CD14-positive monocyte (primary cell): ENCODE measurements at regions not wholly inside any gene's neighbourhood (a gene's known extent, or its start where the extent isn't known, plus 50 kb on each side); places are given as distances from the start of the nearest gene placed in this dataset.

Source experiments
- DNase-seq, 3 donors: peaks; one replicate each; pipeline ENCODE4 v3.0.0-alpha.2; 2011 to 2022
- H2AFZ ChIP-seq: 2 replicates; pipeline ENCODE4 v1.6.0; 2012; ENCODE audit warnings: mild to moderate bottlenecking, low read depth, low read length, inconsistent platforms; ENCODE audit not compliant: insufficient read depth, poor library complexity, severe bottlenecking
- H3K27ac ChIP-seq, 2 donors: 1 replicate in 1 of 2; 2 replicates in 1 of 2; pipeline ENCODE4 v1.5.1; 2012 to 2013; ENCODE audit warnings: low read length in 2 of 2, control low read depth in 1 of 2, inconsistent platforms in 1 of 2, low read depth in 1 of 2, mild to moderate bottlenecking in 1 of 2
- H3K27me3 ChIP-seq, 2 donors: one replicate each; pipeline versions ENCODE4 v1.6.0 to v1.6.1; 2011 to 2013; ENCODE audit warnings: low read length in 2 of 2; ENCODE audit not compliant: control insufficient read depth in 2 of 2, insufficient read depth in 2 of 2
- H3K36me3 ChIP-seq, 2 donors: replicated peaks in 1 of 2; 1 replicate in 1 of 2; 2 replicates in 1 of 2; pipeline versions ENCODE4 v1.5.1 to v1.6.1; 2012 to 2013; ENCODE audit warnings: low read length in 2 of 2, control low read depth in 1 of 2, inconsistent platforms in 1 of 2, mild to moderate bottlenecking in 1 of 2; ENCODE audit not compliant: insufficient read depth in 2 of 2, control insufficient read depth in 1 of 2
- H3K4me1 ChIP-seq, 2 donors: 1 replicate in 1 of 2; 2 replicates in 1 of 2; pipeline versions ENCODE4 v1.5.1 to v1.6.1; 2012 to 2013; ENCODE audit warnings: low read length in 2 of 2, control low read depth in 1 of 2, inconsistent platforms in 1 of 2, mild to moderate bottlenecking in 1 of 2, moderate library complexity in 1 of 2; ENCODE audit not compliant: insufficient read depth in 2 of 2, control insufficient read depth in 1 of 2
- H3K4me2 ChIP-seq: replicated peaks from 2 replicates; pipeline ENCODE3; 2012; ENCODE audit warnings: low read length, moderate library complexity, mild to moderate bottlenecking; ENCODE audit not compliant: poor library complexity, severe bottlenecking; ENCODE audit errors: extremely low read depth
- H3K4me3 ChIP-seq, 3 experiments: fragments of 200-600 bp in 1 of 3; sonication (generic) in 1 of 3; replicated peaks in 1 of 3; 1 replicate in 2 of 3; 2 replicates in 1 of 3; pipeline ENCODE4 v1.5.1; 2011 to 2013; ENCODE audit warnings: low read length in 3 of 3, mild to moderate bottlenecking in 3 of 3, control low read depth in 2 of 3, low read depth in 2 of 3, inconsistent platforms in 1 of 3, moderate library complexity in 1 of 3
- H3K79me2 ChIP-seq: 2 replicates; pipeline ENCODE4 v1.6.0; 2012; ENCODE audit warnings: mild to moderate bottlenecking, control low read depth, inconsistent platforms, low read length, moderate library complexity; ENCODE audit not compliant: insufficient read depth
- H3K9ac ChIP-seq: 2 replicates; pipeline ENCODE4 v1.6.0; 2017; ENCODE audit warnings: low read length, mild to moderate bottlenecking; ENCODE audit not compliant: insufficient read depth, poor library complexity, severe bottlenecking
- H3K9me3 ChIP-seq, 2 donors: replicated peaks in 1 of 2; 1 replicate in 1 of 2; 2 replicates in 1 of 2; pipeline versions ENCODE4 v1.5.1 to v1.6.1; 2012 to 2013; ENCODE audit warnings: low read length in 2 of 2, control low read depth in 1 of 2; ENCODE audit not compliant: control insufficient read depth in 1 of 2, insufficient read depth in 1 of 2
- H4K20me1 ChIP-seq: 2 replicates; pipeline ENCODE4 v1.6.0; 2012; ENCODE audit warnings: mild to moderate bottlenecking, low read length, control low read depth, moderate library complexity; ENCODE audit not compliant: insufficient read depth
- H3K27ac Mint-ChIP-seq, 7 donors: one replicate each; pipeline ENCODE4 v1.8.0; 2020; ENCODE audit warnings: mild to moderate bottlenecking in 7 of 7, mixed read lengths in 7 of 7, moderate library complexity in 6 of 7, inconsistent platforms in 2 of 7
- H3K27me3 Mint-ChIP-seq, 3 donors: one replicate each; pipeline ENCODE4 v1.8.0; 2021 to 2022; ENCODE audit warnings: low read depth in 3 of 3, mild to moderate bottlenecking in 3 of 3, mixed read lengths in 3 of 3, moderate library complexity in 3 of 3, inconsistent platforms in 1 of 3
- H3K36me3 Mint-ChIP-seq, 2 donors: one replicate each; pipeline ENCODE4 v1.8.0; 2020; ENCODE audit warnings: mixed read lengths in 2 of 2, inconsistent platforms in 1 of 2, mild to moderate bottlenecking in 1 of 2
- H3K4me1 Mint-ChIP-seq: one replicate; pipeline ENCODE4 v1.8.0; 2020; ENCODE audit warnings: mild to moderate bottlenecking, mixed read lengths
- H3K4me3 Mint-ChIP-seq, 2 donors: one replicate each; pipeline ENCODE4 v1.8.0; 2020; ENCODE audit warnings: mild to moderate bottlenecking in 2 of 2, mixed read lengths in 2 of 2, moderate library complexity in 1 of 2
- H3K9me3 Mint-ChIP-seq, 7 donors: one replicate each; pipeline ENCODE4 v1.8.0; 2020 to 2022; ENCODE audit warnings: mixed read lengths in 7 of 7, mild to moderate bottlenecking in 6 of 7, moderate library complexity in 6 of 7, inconsistent platforms in 2 of 7
- WGBS: methylation state at CpG from one replicate; pipeline ENCODE4 v1.1.5; 2013; ENCODE audit warnings: missing lambda C conversion rate; ENCODE audit not compliant: insufficient coverage; 5-methylcytosine and 5-hydroxymethylcytosine counted together
- intact Hi-C, 2 donors: fragments of 100-400 bp; cut with micrococcal nuclease; formaldehyde crosslinking; loops; one replicate each; pipeline versions ENCODE4 v1.15.0 to v1.15.1; 2023
- TF ChIP-seq, protein P1 (sequence below): fragments of 200-600 bp; IDR thresholded peaks from one replicate; pipeline ENCODE4 v1.8.0; 2022; ENCODE audit warnings: antibody characterized with exemption, mild to moderate bottlenecking

DNA sequence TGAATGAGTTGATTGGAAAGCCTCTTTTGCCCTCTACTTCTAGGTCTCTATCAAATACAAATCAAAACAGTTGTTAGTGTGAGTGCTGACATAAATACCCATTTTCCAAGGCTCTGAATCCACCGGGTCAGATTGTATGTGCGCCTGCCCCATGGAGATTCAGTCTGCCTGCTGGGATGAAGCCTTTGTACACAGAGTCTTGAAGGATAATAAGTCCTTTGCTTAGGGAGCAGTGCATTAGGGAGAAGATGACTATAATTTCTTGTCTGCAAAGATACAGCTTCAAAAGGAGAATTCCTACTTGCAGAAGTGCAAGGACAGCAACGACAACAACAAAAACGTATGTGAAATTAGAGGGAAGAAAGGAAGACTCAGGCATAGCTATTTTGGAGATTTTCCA lies 90.3 kb upstream of the VRK1 start:
- no peak overlapping the region for H3K4me3 ChIP-seq
- H3K9ac ChIP-seq: no peak overlapping the region
- H3K36me3 ChIP-seq: no peaks in the 10 kb centered on the region

GRCh38 chr14:96710060-96710666 lies 87.0 kb upstream of the VRK1 start:
- intact Hi-C loops: no loop called here
- H3K9me3 Mint-ChIP-seq: no peaks in the 10 kb centered on the region
- Histone ChIP-seq H3K9ac (no peak overlapping the region), H3K27ac (no peak overlapping the region), H3K4me3 (no peak overlapping the region), H3K27me3 (no peaks in the 10 kb centered on the region), H3K4me1 (no peaks in the 10 kb centered on the region), H3K4me2 (no peak overlapping the region), H3K79me2 (no peaks in the 10 kb centered on the region), H3K36me3 (no peaks in the 10 kb centered on the region), H4K20me1 (no peaks in the 10 kb centered on the region), H2AFZ (no peak overlapping the region), H3K9me3 (no peaks in the 10 kb centered on the region)
- 94% methylated on average over 8 of the region's 11 CpGs for WGBS
- no peak for DNase-seq
- H3K27ac Mint-ChIP-seq: no peak overlapping the region
- no peaks in the 10 kb centered on the region for H3K36me3 Mint-ChIP-seq
- H3K27me3 Mint-ChIP-seq: peaks cover 9 to 14% (median 10%) of the 10 kb centered on the region in 3 donors
- H3K4me3 Mint-ChIP-seq: no peak overlapping the region
- H3K4me1 Mint-ChIP-seq: peaks cover 5% of the 10 kb centered on the region
- TF ChIP-seq, protein P1, sequence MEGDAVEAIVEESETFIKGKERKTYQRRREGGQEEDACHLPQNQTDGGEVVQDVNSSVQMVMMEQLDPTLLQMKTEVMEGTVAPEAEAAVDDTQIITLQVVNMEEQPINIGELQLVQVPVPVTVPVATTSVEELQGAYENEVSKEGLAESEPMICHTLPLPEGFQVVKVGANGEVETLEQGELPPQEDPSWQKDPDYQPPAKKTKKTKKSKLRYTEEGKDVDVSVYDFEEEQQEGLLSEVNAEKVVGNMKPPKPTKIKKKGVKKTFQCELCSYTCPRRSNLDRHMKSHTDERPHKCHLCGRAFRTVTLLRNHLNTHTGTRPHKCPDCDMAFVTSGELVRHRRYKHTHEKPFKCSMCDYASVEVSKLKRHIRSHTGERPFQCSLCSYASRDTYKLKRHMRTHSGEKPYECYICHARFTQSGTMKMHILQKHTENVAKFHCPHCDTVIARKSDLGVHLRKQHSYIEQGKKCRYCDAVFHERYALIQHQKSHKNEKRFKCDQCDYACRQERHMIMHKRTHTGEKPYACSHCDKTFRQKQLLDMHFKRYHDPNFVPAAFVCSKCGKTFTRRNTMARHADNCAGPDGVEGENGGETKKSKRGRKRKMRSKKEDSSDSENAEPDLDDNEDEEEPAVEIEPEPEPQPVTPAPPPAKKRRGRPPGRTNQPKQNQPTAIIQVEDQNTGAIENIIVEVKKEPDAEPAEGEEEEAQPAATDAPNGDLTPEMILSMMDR: no peak

More for the DNA sequence above, 90.3 kb upstream of the VRK1 start:
- Histone ChIP-seq H2AFZ (no peak overlapping the region), H3K27ac (no peak overlapping the region), H3K27me3 (no peaks in the 10 kb centered on the region), H3K4me1 (no peaks in the 10 kb centered on the region), H3K79me2 (no peaks in the 10 kb centered on the region), H3K4me2 (no peak overlapping the region), H3K9me3 (no peaks in the 10 kb centered on the region), H4K20me1 (no peaks in the 10 kb centered on the region)
- Mint-ChIP-seq H3K27ac (no peak overlapping the region), H3K9me3 (peaks cover 0 to 2% (median 0%) of the 10 kb centered on the region in 7 donors), H3K4me1 (peaks cover 5% of the 10 kb centered on the region), H3K36me3 (no peaks in the 10 kb centered on the region), H3K4me3 (no peak overlapping the region), H3K27me3 (peaks cover 2 to 11% (median 4%) of the 10 kb centered on the region in 3 donors)
- no peak for DNase-seq
- WGBS: 86% methylated on average over 4 of the region's 4 CpGs
- intact Hi-C loops: no loop called here
- TF ChIP-seq, protein P1: no peak
